ENCODE measurements at regions not wholly inside any gene's neighbourhood (a gene's known extent, or its start where the extent isn't known, plus 50 kb on each side); places are given as distances from the start of the nearest gene placed in this dataset.

DNA sequence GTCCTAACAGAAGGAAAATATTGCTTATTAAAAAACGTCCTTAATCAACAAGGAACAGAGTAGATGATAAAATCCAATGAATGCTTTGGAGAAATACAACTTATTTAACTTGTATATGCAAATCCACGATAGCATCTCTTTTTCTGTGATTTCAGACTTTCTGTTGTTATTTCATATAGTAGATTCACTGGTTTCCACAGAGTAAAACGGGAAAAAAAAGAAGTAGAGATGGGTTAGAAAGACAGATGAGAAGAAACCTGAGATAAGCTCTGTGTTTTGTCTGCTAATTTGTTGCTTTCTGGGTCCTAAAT lies 447.7 kb downstream of the RERGL start:
- no peak overlapping the region for H3K4me3 ChIP-seq (ENCODE audit: low read depth, low read length)
- TF ChIP-seq, protein P1, sequence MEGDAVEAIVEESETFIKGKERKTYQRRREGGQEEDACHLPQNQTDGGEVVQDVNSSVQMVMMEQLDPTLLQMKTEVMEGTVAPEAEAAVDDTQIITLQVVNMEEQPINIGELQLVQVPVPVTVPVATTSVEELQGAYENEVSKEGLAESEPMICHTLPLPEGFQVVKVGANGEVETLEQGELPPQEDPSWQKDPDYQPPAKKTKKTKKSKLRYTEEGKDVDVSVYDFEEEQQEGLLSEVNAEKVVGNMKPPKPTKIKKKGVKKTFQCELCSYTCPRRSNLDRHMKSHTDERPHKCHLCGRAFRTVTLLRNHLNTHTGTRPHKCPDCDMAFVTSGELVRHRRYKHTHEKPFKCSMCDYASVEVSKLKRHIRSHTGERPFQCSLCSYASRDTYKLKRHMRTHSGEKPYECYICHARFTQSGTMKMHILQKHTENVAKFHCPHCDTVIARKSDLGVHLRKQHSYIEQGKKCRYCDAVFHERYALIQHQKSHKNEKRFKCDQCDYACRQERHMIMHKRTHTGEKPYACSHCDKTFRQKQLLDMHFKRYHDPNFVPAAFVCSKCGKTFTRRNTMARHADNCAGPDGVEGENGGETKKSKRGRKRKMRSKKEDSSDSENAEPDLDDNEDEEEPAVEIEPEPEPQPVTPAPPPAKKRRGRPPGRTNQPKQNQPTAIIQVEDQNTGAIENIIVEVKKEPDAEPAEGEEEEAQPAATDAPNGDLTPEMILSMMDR (IDR thresholded peaks at IDR 0.05; ENCODE audit: low read depth, low read length): no peak

DNA sequence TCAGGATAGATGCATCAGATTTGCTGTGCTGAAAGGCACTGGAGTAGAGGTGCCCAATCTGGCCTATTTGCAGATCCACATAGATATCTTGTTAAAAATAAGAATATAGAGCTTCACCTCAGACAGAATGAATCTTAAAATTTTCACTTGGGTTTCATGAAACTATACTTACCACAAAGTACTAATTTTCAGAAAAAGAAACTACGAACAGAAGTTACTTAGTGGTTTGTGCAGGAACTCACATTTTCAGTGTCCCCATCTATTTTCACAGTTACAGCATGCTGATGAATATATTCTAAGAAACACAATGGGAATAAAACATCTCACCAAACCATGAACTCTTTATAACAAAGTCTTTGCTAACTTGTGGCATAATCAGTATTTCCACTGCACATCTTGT lies 449.4 kb downstream of the RERGL start:
- TF ChIP-seq, protein P1 (IDR thresholded peaks at IDR 0.05; ENCODE audit: low read depth, low read length): no peak
- no peak overlapping the region for H3K4me3 ChIP-seq (ENCODE audit: low read depth, low read length)

DNA sequence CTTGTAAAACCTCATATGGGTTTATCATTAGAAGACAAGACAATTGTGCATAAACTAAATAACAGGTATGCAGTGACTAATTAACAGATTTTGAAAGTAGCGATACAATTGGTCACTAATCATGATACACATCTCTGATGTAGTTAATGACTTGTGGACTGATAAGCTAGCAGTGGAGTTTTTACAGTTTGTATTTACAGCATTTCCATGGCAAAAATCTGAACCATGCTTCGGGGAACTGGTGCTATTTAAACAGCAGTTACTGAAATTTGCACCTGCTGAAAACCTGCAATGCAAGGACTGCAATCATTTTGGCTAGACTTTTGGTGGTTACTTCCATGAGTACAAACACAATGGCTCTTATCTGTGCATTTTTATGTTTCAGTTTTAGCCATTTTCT lies 471.2 kb downstream of the RERGL start:
- TF ChIP-seq, protein P1 (IDR thresholded peaks at IDR 0.05; ENCODE audit: low read depth, low read length): no peak
- no peak overlapping the region for H3K4me3 ChIP-seq (ENCODE audit: low read depth, low read length)

DNA sequence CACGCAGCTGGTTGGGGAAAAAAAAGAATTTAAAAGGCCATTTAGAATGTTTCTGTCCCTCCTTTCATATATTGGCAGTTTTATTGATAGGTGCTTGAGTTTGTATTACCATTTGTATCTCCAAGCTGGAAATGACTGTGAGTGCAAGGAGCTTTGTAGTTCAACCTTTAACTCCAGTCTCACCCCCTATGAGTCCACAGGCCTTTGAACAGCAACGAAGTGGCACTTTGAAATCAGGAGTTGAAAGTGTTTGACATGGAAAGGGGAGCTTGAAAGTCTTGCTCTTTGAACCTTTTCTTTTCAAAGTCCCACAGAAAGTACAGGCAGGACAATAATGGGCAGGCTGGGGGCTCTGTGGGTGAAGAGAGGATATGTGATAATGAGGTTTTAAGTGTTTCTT lies 480.3 kb downstream of the RERGL start:
- TF ChIP-seq, protein P1 (IDR thresholded peaks at IDR 0.05; ENCODE audit: low read depth, low read length): no peak
- no peak overlapping the region for H3K4me3 ChIP-seq (ENCODE audit: low read depth, low read length)

DNA sequence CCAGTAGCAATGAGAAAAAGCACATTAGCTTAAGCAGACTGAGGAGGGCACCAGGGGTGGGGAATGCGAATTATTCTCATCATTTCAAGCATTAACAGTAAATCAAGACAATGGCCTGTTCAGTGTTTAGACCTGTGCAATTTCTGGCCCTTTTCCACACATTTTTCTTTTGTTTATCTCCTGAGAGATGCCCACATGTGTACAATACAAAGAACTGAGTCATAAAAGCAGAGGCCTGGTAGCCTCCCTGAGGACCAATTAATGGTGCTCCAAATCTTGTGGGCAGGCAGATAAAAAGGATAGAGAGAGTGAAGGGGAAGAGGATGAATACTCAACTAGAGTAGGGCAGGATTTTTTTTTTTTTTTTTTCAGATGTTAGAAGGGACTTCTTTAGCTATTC lies 480.8 kb downstream of the RERGL start:
- TF ChIP-seq, protein P1 (IDR thresholded peaks at IDR 0.05; ENCODE audit: low read depth, low read length): no peak
- no peak overlapping the region for H3K4me3 ChIP-seq (ENCODE audit: low read depth, low read length)

DNA sequence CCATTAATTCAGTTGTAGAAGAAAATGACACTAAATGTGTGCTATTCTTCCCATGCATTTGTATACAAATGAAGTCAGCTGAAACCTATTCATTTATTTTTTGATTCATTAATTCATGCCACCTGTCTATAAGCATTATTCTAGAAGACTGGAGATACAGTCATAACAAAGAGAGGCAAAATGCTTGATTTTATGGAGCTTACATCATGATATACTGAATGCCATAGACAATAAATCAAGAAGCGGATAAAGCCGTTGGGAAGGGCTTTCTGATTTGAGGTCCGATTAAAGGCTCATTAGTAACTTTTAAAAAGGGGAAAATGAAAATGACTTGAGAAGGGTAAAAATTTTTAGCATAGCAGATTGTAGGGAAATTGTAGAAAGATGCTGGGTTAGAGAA lies 494.9 kb downstream of the RERGL start:
- TF ChIP-seq, protein P1 (IDR thresholded peaks at IDR 0.05; ENCODE audit: low read depth, low read length): no peak
- H3K4me3 ChIP-seq (ENCODE audit: low read depth, low read length): no peak overlapping the region

DNA sequence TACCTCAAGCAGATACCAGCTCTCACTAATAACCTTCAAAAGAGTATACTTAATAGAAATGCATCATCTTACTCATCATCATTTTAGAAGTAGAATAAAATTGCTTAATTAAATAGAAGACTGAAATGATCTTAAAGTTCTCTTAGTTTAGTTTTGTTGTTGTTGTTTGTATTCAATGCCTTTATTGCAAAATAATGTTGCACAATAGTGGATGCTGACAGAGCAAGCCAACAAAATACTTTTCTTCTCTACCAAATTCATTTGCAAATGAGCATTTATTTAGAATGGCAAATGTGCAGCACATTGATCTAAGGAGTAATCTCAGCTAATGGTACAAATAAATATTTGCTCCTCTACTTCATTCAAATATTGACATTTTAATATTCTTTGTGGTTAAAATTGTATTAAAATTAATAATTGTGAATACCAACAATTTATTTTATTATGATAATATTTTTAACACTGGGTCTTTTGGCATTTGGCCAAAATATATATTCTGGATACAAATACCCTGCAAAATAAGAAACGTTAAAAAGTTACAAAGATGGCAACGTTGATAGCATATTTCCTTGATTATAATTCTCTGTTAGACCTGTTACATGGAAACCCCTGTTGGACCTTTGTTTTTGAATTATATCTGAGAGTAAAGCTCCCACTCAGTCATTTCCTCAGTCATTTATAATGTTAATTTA lies 496.1 kb downstream of the RERGL start:
- TF ChIP-seq, protein P1 (IDR thresholded peaks at IDR 0.05; ENCODE audit: low read depth, low read length): no peak
- no peak overlapping the region for H3K4me3 ChIP-seq (ENCODE audit: low read depth, low read length)

Measured in WI38 (cell line).